Femur (tissue), 1 donor: ENCODE measurements at regions not wholly inside any gene's neighbourhood (a gene's known extent, or its start where the extent isn't known, plus 50 kb on each side); places are given as distances from the start of the nearest gene placed in this dataset.
"Not testable (repeated sequence)": the region's sequence is repeated elsewhere in the genome, so short reads cannot be mapped to it uniquely, and the experiment has no call there.

Experiments
- DNase-seq: peaks from one replicate; pipeline ENCODE4 v3.0.0-alpha.2; 2017

DNA sequence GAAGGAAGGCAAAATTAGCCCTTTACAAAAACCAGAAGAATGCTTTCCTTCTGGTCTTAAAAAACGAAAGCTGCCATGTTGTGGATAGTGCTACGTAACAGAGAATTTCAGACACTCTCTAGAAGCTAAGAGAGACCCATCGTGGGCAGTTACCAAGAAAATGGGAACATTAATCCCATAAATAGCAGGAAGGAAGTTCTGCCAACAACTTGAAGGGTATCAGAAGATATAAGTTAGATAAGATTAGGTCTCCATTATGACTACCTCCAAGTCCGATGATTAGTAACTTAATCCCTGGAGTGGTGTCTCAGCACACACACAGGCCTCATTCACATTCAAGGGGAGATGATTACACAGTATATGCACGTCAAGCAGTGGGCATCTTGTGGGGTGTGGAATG is 115.7 kb upstream of the TRPC4 start:
- no peak for DNase-seq

DNA sequence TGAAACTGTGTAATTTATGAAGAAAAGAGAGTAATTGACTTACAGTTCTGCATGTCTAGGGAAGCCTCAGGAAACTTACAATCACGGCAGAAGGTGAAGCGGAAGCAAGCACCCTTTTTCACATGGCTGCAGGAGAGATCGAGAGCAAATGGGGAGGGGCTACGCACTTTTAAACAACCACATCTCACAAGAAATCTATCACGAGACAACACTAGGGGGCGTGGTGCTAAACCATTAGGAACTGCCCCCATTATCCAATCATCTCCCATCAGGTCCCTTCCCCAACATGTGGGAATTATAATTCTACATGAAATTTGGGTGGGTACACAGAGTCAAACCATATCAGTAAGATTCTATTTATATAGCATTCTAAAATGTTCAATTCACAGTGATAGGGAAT is 114.8 kb upstream of the TRPC4 start:
- no peak for DNase-seq

DNA sequence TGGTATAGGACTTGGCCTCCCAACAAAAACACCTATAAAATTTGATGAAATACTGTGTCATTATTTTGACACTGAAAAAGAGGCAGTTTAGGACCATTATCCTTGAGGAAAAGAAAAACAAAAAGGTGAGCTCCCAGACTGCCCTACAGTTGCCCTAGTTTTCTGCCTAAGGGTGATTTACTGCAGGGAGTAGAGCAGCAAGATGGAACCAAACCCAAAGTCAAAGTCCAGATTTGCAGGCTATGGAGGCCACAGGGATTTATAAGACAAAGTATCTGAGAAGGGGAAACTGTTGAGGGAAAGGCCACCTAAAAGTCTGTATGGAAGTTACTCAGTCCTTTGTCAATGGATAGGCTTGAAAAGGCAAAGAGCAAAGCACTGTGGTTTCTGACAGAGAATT is 112.4 kb upstream of the TRPC4 start:
- DNase-seq, result no peak

DNA sequence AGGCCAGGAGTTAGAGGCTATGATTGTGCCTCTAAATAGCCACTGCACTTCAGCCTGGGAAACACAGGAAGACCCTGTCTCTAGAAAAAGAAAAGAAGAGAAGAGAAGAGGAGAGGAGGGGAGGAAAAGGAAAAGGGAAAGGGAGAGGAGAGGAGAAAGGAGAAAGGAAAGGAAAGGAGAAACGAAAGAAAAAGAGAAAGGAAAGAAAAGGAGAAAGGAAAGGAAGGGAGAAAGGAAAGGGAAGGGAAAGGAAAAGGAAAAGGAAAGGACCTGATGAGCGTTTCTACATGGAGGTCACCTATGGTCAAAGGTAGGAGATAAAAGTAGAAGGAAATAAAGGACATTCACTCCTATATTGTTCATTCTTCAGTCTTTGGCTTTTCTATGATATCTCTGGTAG is 109.1 kb upstream of the TRPC4 start:
- no peak for DNase-seq

DNA sequence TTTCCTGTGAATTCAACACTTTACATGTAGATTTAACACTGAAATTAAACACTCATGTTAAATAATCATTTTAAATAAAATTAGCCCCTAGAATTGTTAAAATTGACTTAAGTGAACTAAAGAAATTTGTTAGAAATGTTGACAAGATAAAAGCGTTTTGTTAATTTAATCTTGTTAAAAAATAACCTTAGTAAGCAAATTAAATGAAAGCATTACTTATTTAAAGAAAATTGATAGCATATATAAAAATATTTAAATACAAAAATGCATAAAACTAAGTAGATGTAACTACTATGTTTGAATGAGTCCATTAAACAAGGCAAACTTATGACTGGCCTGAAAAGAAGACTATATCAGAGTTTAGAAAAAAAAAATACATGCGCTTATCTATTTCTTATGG is 99.0 kb upstream of the TRPC4 start:
- DNase-seq, result no peak

DNA sequence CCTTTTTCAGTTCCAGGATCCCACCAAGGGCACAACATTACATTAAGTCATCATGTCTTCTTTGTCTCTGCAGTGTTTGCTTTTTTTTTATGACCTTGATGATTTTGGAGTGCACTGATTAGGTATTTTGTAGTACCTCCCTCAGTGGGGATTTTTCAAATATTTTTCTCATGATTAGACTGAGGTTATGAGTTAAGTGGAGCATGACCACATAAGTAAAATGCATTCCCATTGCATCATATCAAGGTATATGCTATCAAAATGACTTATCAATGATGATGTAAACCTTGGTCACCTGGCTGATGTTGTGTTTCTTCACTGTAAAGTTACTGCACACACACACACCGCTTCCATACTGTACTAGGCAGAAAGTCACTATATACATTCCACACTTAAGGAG is 96.7 kb upstream of the TRPC4 start:
- DNase-seq, result no peak

DNA sequence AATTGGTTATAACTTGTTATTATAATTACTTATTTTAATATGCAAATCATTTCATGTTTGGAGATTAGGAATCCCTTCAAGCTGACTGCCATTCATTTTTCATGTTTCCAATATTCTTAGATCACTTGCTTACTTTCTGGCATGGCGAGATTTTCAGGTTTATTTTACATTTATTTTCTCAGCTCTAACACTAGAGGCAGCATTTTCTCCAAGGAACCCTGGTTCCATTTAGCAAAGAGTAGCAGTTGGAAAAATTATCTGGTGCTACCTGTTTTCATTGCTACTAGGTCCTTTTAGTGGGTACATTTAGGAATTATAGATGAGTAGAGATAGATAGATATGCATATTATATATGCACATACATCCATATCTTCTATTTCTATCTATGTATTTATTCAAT is 90.9 kb upstream of the TRPC4 start:
- DNase-seq, result no peak

DNA sequence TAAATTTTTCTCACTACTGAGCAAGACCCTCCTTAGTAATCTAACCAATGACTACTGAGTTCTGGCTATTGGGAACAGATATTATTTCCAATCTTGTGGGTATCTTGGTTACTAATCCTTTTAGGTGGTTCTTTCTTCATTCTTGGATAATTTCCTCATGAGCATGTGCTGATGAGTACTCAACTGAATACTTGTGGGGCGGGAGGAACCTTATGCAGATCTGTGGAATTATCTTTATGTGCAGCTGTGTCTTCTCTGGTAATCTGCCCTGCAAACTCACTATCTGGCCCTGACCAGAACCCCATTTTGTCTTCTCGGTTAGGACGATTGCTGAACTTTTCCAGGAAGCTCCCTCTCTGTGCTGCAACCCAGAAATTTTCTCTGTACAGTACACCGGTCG is 89.7 kb upstream of the TRPC4 start:
- DNase-seq, result no peak

DNA sequence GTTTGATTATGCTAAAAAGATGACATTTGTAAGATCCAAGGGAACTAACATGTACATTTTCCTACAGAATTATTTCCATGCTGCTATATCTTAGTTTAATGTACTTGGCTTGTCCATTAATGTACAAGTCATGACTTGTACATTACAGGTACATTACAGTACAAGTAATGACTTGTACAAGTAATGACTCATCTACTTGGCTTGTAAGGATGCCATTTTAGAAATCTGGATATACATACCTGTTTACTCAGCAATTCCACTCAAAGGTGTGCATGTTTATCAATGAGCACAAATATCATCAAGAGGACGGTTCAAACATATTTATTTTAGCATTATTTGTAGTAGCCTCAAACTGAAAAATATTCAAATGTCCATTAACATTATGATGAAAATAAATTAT is 87.0 kb upstream of the TRPC4 start:
- no peak for DNase-seq

DNA sequence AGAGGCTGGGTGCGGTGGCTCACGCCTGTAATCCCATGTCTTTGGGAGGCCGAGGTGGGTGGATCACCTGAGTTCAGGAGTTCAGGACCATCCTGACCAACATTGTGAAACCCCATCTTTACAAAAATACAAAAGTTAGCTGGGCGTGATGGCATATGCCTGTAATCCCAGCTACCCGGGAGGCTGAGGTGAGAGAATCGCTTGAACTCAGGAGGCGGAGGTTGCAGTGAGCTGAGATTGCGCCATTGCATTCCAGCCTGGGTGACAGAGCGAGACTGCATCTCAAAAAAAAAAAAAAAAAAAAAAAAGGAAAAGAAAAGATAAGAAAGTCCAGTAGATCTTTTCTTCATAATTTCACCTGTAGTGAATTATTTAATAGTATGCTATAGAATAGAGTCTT is 85.0 kb upstream of the TRPC4 start:
- not testable (repeated sequence) for DNase-seq

DNA sequence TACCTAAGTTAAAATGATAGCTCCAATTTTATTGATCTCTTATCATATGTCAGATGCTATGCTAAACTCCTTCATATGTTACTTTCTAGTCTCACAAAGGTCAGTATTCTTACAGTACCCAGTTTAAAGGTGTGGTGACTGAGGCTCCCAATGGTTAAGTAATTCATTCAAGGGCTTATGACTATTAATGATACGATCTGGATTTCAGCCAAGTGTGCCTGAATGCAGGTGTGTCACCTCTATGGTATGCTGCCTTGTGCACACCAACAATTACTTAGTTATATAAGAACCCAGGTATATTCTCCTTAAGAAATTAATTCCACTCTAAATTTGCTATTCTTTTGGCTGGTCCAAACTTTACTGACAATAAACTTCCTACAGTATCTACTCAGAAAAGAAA is 84.6 kb upstream of the TRPC4 start:
- no peak for DNase-seq

DNA sequence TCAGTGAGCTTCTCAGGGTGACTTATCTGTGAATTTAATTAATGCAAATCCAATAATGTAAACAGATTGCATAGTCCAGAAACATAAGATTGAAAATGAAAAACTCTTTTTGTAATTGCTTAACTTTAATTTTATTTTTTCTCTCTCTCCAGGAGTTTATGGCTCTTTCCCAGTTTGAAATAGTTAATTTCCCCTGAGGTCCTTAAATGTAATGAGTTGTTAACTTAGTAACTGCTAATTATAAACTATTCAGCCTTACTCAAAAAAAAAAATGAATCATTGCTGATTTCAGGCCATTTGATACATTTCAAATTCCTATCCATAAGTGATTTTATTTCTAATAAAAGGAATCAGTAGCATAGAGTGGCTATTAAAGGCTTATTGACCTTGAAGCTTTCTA is 84.1 kb upstream of the TRPC4 start:
- no peak for DNase-seq

DNA sequence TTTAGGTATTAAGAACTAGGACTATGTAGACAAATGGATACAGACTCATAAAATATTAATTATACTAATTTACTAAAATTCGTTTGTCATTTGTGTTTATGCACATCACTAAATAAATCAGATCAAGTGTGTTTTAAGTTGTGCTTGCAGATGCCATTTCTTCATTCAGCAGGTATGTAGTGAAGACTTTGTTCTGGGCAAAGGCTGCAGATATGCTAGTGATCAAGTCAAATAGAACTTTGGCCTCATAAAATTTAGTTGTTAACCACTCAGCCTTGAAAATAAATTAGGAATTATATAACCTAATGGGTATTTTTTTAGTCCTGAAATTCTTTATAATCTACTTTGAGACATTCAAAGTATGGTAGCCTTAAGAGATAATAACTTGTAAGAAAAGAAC is 80.4 kb upstream of the TRPC4 start:
- DNase-seq, result no peak

DNA sequence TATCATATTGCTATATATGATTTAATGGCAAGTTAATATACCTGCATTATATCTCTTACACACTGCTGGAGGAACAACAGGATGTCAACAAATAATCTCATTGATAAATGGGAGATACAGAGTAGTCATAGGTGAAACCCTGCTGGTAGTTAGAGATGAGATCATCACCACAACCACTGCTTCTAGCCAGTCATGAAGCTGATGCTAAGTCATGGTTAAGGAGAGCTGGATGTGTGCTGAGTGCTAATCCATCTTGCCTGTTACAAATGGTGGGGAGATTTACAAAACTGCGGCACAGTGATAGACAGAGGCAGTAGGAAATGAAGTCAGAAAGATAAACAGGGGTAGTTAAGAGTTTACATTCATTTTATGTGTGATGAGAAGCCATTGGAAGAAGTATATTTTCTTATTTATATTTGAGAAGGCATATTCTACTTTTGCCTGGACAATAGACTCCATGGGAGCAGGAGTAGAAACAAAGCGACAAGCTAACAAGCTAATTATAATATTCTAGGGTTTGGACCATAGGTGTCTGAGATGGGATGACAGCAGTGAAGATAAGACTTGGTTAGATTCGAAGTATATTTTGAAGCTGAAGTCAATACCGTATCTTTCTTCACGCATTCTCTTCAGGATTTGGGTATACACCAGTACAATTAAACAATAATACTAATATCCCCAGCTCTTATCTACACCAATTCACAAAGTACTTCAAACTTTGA is 78.0 kb upstream of the TRPC4 start:
- DNase-seq, result no peak

DNA sequence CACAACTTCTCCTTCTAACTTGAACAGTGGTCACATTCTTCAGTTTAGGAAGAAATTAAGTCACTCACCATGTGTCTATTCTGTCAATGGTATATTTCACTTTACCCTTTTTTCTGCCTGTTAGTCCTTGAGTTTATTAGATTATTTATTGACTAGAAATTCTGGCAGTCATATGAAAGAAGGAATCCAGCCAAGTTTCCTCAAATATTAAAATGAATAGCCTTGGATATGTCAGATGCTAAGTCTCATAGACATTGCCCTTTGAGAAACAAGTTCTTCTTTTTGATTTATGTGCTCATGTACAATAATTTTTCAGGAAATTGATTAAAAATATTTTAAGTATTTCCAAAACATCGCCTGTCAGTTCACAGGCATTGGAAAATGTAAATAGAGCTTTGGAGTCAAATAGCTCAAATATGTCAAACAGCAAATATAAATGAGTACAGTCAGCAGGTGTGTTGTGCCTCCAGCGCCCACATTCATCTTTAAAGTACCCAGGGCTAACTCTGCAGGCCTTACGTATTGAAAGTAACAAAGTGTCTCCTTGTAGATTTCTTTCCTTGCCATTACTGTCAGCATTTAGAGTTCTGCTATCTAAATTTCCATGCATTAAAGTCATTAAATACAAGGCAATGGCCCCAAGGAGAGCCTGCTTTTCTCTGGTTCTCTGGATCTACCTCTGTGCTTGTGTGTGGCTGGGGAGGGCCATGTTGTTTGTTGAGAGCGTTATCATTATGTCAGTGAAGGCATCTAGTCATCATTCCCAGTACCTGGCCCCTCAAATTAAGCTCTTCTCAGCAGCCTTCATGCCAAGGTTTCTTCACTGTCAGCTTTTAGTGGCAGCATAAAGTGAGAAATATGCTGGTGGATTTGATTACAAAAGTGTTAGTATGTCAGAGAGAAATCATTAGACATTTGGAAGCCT is 76.3 kb upstream of the TRPC4 start:
- no peak for DNase-seq

DNA sequence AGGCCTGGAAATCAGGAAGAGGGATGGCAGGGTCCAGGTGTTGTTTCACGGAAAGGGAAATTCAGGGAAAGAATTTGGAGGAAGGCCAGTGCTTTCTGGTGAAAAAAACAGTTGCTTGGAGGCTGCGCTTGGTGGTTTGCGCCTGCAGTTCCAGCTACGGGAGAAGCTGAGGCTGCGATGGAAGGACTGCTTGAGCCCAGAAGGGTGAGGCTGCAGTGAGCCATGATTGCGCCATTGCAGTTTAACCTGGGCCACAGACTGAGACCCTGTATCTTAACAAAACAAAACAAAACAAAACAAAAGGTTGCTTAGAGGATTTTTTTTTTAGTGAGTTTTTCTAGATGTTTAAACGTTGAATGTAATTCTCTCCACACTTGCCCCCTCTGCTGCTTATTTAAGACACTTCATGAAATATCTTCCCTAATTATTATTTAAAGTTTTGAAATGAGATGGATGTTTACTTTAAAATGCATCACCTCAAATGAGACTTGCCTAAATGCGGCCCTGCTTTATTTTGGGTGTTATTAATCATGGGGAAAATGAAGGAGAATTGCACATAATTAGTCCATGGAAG is 75.4 kb upstream of the TRPC4 start:
- no peak for DNase-seq

DNA sequence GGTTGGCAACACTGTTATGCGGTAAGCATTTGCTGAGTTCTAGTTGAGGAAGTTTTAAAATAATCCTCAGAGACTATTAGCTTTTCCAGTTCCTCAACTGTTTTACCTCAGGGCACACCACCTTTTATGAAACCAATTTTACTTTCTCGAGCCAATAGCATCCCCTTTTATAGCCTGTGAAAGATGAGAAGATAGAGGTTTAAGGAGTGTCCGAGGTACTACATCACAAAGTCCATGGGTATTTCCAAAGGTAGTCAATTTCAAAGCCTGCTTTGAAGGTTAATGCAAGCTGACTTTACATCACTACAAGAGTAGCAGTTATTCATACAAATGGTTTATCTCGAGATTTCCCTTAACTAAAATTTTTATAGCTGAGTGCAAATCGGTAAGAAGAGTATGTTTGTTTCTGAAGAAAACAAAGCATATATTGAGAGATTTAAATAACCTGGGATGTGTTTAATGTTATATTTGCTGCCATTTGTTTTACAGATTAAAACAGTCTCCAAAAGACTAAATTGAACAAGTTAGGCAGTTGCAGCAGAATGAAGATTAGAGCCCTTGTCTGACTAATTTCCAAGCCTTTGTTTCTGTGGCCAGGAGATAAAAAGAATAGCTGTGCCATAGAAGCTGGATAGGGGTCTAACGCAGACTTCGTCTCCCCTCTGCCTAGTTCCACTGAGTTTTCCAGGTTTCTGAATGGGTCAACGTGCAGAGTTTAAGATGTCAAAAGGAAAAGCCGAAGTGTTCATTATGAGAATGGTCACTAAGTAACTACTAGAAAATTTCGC is 74.7 kb upstream of the TRPC4 start:
- DNase-seq, result no peak

DNA sequence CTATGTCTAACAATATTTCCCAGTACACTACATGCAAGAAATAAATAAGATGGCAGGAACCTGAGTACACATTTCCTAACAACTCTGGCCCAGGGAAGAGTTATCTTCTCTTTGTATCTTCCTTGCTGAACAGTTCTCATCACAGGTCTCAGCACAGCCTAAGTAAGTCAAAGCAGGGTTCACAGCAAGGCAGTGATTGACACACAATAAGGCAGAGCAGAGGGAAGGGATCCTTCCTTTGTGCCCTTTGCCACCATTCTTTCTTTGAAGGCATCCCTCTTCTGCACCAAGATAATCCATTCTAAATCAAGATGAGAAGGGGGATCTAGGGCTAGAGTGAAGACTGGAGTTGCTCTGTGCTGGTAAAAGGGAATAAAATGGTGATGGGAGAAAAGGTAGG is 73.4 kb upstream of the TRPC4 start:
- no peak for DNase-seq

DNA sequence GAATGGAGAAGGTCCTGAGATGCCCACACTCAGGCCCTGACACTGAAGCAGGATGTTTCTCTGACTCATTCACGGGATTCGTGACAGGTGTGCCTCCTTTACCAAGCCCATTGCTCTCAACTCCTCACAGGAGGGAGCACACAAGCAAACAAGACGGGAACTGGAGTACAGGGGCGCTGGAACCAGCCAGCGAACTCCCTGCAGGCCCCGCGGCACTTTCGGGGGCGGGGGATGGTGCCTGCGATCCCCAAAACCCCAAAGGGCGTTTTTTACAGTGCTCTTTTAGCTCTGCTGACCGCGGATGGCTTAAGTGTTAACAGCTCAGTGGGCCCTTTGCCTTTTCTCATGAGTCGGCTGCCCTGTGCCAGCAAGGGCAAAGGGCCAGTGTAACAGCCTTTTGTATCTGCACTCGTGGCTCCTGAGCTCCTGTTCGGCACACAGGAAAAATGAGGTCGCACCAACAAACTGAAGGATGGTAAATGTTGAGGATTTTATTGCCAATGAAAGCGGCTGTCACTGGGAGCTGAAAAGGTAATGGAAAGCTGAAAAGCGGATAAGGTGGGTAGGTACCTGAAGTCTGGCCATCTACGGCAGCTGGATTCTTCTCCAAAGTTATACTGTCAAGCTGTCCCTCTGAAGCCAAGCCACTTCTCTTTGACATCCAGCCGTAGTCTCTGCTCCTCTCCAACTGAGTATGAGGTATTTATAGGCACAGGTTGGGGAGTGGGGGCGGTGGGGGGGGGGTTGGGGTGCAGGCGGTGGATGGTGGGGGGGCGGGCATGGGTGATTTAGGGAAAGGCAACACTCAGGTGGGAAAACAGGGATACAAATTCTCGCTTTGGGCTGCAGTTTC is 65.0 kb upstream of the TRPC4 start:
- DNase-seq, result no peak

DNA sequence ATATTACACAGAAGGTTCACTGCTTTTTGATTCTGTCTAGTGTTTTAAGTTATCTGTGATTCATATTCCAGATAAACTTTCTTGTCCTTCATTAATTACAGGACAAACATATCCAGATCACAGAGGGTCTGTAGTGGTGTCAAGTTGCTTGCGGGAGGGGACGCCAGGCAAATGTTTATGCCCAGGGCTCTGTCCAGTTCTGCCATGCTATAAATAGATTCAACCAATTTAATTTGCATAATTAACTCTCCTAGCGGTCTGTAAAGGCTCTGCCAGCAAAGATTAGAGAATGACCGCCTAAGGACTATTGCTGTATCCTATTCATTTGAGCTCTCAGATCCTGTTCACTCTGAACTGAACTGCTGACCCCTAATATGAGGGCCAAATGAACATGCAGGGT is 59.7 kb upstream of the TRPC4 start:
- DNase-seq, result no peak

DNA sequence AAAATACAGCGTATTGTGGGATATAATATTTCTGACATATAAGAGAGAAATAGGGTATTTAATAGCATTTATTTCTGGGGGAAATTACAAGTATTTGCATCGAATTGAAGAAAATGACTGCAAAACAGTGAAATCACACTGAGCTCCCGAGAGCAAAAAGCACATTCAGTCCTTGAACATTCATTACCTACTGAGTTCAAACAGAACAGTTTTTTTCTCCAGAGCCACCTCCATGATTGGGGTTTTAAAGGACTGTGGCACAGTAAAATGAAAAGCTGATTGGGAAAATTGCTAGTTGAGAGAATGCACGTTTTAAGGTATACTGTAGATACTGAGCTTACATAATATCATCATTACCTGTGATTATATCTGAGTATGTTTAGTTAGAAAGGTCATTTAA is 58.0 kb upstream of the TRPC4 start:
- DNase-seq, result no peak

DNA sequence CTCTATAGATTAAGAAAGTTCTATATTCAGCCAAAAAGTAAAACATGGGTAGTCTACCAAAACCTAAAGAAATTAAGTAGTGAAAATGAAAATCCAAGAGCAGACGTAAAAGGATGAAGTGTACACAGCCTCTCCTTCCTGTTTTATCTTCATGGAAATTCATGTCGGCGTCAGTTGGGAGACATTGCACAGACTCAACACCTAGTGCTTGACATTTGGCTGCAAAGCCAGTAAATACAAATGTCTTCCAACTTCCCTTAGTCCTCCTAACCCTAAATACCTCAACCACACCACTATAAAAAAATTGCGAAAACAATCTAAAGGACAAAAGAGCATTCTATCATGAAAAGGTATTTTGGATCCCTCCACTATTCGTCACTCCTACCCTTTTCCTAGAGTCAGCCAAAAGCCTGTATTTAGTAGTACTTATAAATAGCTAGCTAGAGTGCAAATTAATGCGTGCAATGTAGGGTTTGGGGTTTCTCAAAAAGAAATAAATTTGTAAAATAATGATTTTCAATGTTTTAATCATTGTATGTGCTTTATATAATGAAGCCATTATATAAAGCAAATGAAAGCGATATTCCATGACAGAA is 56.4 kb upstream of the TRPC4 start:
- DNase-seq, result no peak
